GM12892 (cell line): ENCODE measurements at regions not wholly inside any gene's neighbourhood (a gene's known extent, or its start where the extent isn't known, plus 50 kb on each side); places are given as distances from the start of the nearest gene placed in this dataset.

Experiments used
- POLR2A ChIP-seq: IDR thresholded peaks from 2 replicates; pipeline ENCODE4 v1.6.1; 2011; ENCODE audit warnings: low read depth, low read length, control low read depth
- POLR2AphosphoS5 ChIP-seq: IDR thresholded peaks from 2 replicates; pipeline ENCODE4 v1.6.1; 2011; ENCODE audit warnings: low read depth, low read length, control low read depth
- TAF1 ChIP-seq: IDR thresholded peaks from 2 replicates; pipeline ENCODE4 v1.6.1; 2011; ENCODE audit warnings: low read depth, mild to moderate bottlenecking, control low read depth, low read length, borderline replicate concordance

- TF ChIP-seq TAF1 (no peak), POLR2AphosphoS5 (no peak), POLR2A (no peak)
Observed at GRCh38 chr15:95946926-95947325, 383.6 kb upstream of the NR2F2 start.
